GM23338 (cell line): ENCODE measurements at regions not wholly inside any gene's neighbourhood (a gene's known extent, or its start where the extent isn't known, plus 50 kb on each side); places are given as distances from the start of the nearest gene placed in this dataset.

ENCODE experiments used
- ATAC-seq: fragments of 200-7000 bp; cut with Tn5 transposase; 3 replicates; pipeline ENCODE4 v1.9.1; 2020
- DNase-seq: peaks from one replicate; pipeline ENCODE4 v3.0.0-alpha.2; 2015; ENCODE audit warnings: low spot score
- H2AFZ ChIP-seq: fragments of 200-600 bp; sonication (generic); 2 replicates; pipeline ENCODE4 v1.8.0; 2016; ENCODE audit warnings: antibody characterized with exemption, mild to moderate bottlenecking, moderate library complexity
- H3F3A ChIP-seq: fragments of 200-600 bp; sonication (generic); replicated peaks from 2 replicates; pipeline ENCODE4 v1.8.0; 2017; ENCODE audit warnings: antibody characterized with exemption, mixed run types, low read depth
- H3K27ac ChIP-seq: fragments of 200-600 bp; sonication (generic); 2 replicates; pipeline ENCODE4 v1.6.1; 2016; ENCODE audit warnings: low read depth
- H3K27me3 ChIP-seq: fragments of 200-600 bp; sonication (generic); 2 replicates; pipeline ENCODE4 v1.8.0; 2016; ENCODE audit warnings: mild to moderate bottlenecking, mixed run types, moderate library complexity; ENCODE audit not compliant: insufficient read depth
- H3K36me3 ChIP-seq: fragments of 200-600 bp; sonication (generic); 2 replicates; pipeline ENCODE4 v1.8.0; 2016; ENCODE audit warnings: mild to moderate bottlenecking; ENCODE audit not compliant: insufficient read depth
- H3K4me1 ChIP-seq: fragments of 200-600 bp; sonication (generic); 2 replicates; pipeline ENCODE4 v1.8.0; 2016; ENCODE audit warnings: mild to moderate bottlenecking, moderate library complexity; ENCODE audit not compliant: insufficient read depth
- H3K4me2 ChIP-seq: fragments of 200-600 bp; sonication (generic); 2 replicates; pipeline ENCODE4 v1.7.1; 2017; ENCODE audit warnings: mixed run types
- H3K4me3 ChIP-seq: fragments of 200-600 bp; sonication (generic); 2 replicates; pipeline ENCODE4 v1.6.1; 2016; ENCODE audit warnings: mixed run types
- H3K79me2 ChIP-seq: fragments of 200-600 bp; sonication (generic); replicated peaks from 2 replicates; pipeline ENCODE4 v1.8.0; 2017; ENCODE audit warnings: mild to moderate bottlenecking; ENCODE audit not compliant: insufficient read depth
- H3K9me2 ChIP-seq: fragments of 200-600 bp; sonication (generic); 2 replicates; pipeline ENCODE4 v1.8.0; 2017; ENCODE audit not compliant: insufficient read depth
- H4K20me1 ChIP-seq: fragments of 200-600 bp; sonication (generic); replicated peaks from 2 replicates; pipeline ENCODE4 v1.8.0; 2017; ENCODE audit warnings: mild to moderate bottlenecking; ENCODE audit not compliant: insufficient read depth
- H3K27ac Mint-ChIP-seq: 2 replicates; pipeline ENCODE4 v1.8.0; 2020; ENCODE audit warnings: inconsistent platforms, mild to moderate bottlenecking, moderate library complexity, mixed read lengths
- H3K27me3 Mint-ChIP-seq: 3 replicates; pipeline ENCODE4 v1.8.0; 2022; ENCODE audit warnings: low read depth, mild to moderate bottlenecking, moderate library complexity, mixed read lengths, inconsistent platforms; ENCODE audit not compliant: insufficient read depth, poor library complexity
- H3K36me3 Mint-ChIP-seq: 3 replicates; pipeline ENCODE4 v1.8.0; 2021; ENCODE audit warnings: low read depth, mild to moderate bottlenecking, inconsistent platforms, moderate library complexity, mixed read lengths
- H3K4me1 Mint-ChIP-seq: 3 replicates; pipeline ENCODE4 v1.8.0; 2020; ENCODE audit warnings: mild to moderate bottlenecking, inconsistent platforms, mixed read lengths
- H3K4me3 Mint-ChIP-seq: 3 replicates; pipeline ENCODE4 v1.8.0; 2021; ENCODE audit warnings: moderate library complexity, mild to moderate bottlenecking, inconsistent platforms, mixed read lengths
- H3K9me3 Mint-ChIP-seq: 3 replicates; pipeline ENCODE4 v1.8.0; 2020; ENCODE audit warnings: moderate library complexity, mild to moderate bottlenecking, inconsistent platforms, mixed read lengths
- CREB1 ChIP-seq: fragments of 250-450 bp; sonication (Bioruptor Pico); IDR thresholded peaks from 2 replicates; pipeline ENCODE4 v1.5.0; 2020; ENCODE audit warnings: low read depth, mild to moderate bottlenecking, moderate library complexity
- CTCF ChIP-seq, 2 experiments: fragments of 200-600 bp in 1 of 2; sonication (generic) in 1 of 2; conservative IDR thresholded peaks; 2 replicates each; pipeline versions ENCODE4 v1.5.1 to v1.6.1; 2016 to 2017; ENCODE audit warnings: antibody characterized with exemption in 2 of 2, low read depth in 2 of 2, mild to moderate bottlenecking in 2 of 2, moderate library complexity in 1 of 2
- ETS1 ChIP-seq: IDR thresholded peaks from 2 replicates; pipeline ENCODE4 v1.6.1; 2016; ENCODE audit warnings: antibody characterized with exemption
- EZH2 ChIP-seq: fragments of 200-600 bp; sonication (generic); IDR thresholded peaks from one replicate; pipeline ENCODE4 v1.8.0; 2017; ENCODE audit warnings: antibody characterized with exemption, mild to moderate bottlenecking, low read depth; ENCODE audit not compliant: unreplicated experiment
- EZH2phosphoT487 ChIP-seq: fragments of 200-600 bp; sonication (generic); IDR thresholded peaks from one replicate; pipeline ENCODE4 v1.8.1; 2018; ENCODE audit warnings: antibody characterized with exemption; ENCODE audit not compliant: unreplicated experiment
- JUNB ChIP-seq: IDR thresholded peaks from one replicate; pipeline ENCODE4 v1.6.1; 2016; ENCODE audit warnings: antibody characterized with exemption; ENCODE audit not compliant: unreplicated experiment
- NANOG ChIP-seq: IDR thresholded peaks from 2 replicates; pipeline ENCODE4 v1.6.1; 2016; ENCODE audit warnings: antibody characterized with exemption, borderline replicate concordance
- POLR2AphosphoS5 ChIP-seq: IDR thresholded peaks from 2 replicates; pipeline ENCODE4 v1.6.1; 2016; ENCODE audit warnings: antibody characterized with exemption, low read depth
- REST ChIP-seq: IDR thresholded peaks from one replicate; pipeline ENCODE4 v1.6.1; 2018; ENCODE audit warnings: antibody characterized with exemption; ENCODE audit not compliant: unreplicated experiment
- STAT1 ChIP-seq: IDR thresholded peaks from one replicate; pipeline ENCODE4 v1.6.1; 2016; ENCODE audit warnings: antibody characterized with exemption; ENCODE audit not compliant: unreplicated experiment
- ZNF114 ChIP-seq: fragments of 250-450 bp; sonication (Bioruptor Pico); IDR thresholded peaks from 2 replicates; pipeline ENCODE4 v1.5.0; 2020; ENCODE audit warnings: mild to moderate bottlenecking, moderate library complexity
- ZNF331 ChIP-seq: fragments of 250-450 bp; sonication (Bioruptor Pico); IDR thresholded peaks from 2 replicates; pipeline ENCODE4 v1.5.0; 2020; ENCODE audit warnings: low read depth, mild to moderate bottlenecking, moderate library complexity
- ZNF462 ChIP-seq: fragments of 250-450 bp; sonication (Bioruptor Pico); IDR thresholded peaks from 2 replicates; pipeline ENCODE4 v1.5.0; 2020; ENCODE audit warnings: mild to moderate bottlenecking, moderate library complexity

DNA sequence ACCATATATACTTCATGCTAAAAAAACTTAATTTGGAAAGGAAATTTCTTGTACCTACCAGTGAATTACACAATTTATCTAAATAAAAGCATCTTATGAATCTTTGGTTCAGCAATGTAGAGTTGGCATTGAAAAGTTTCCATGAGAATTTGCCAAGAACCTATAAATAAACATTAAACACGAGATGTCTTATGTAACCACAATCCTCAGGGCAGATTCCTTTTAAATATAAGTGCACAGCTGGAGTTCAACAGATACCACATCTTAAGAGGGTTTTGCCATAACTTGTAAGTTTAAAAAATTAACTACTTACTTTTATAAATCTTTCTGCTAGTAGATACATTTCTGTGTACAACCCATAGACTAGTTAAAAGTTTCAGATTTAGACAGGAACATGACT is 499.3 kb upstream of the ARRDC4 start:
- no peaks in the 10 kb centered on the region for H3K9me2 ChIP-seq
- H3K4me2 ChIP-seq: no peak overlapping the region
- Mint-ChIP-seq H3K4me1 (peaks cover 6% of the 10 kb centered on the region; the same call in 1 of the 3 replicates), H3K9me3 (no peaks in the 10 kb centered on the region), H3K27me3 (no peaks in the 10 kb centered on the region), H3K27ac (no peak overlapping the region), H3K4me3 (no peak overlapping the region), H3K36me3 (no peaks in the 10 kb centered on the region)
- TF ChIP-seq ZNF462 (no peak), STAT1 (no peak), CTCF (conservative IDR thresholded peaks at IDR 0.05; ENCODE audit: low read depth in 2 of 2) (no peak), REST (no peak), ZNF331 (CRISPR knock-in tag) (no peak), ZNF114 (CRISPR knock-in tag) (no peak), EZH2 (no peak), POLR2AphosphoS5 (no peak), CREB1 (no peak), NANOG (no peak), JUNB (no peak), EZH2phosphoT487 (no peak), ETS1 (no peak)
- H3K4me3 ChIP-seq: no peak overlapping the region
- H3K27ac ChIP-seq: no peak overlapping the region
- DNase-seq (no peak), ATAC-seq (no peak)
- H3K36me3 ChIP-seq: no peaks in the 10 kb centered on the region
- no peaks in the 10 kb centered on the region for H3K79me2 ChIP-seq
- H3K4me1 ChIP-seq: no peaks in the 10 kb centered on the region
- H3F3A ChIP-seq: no peaks in the 10 kb centered on the region
- no peaks in the 10 kb centered on the region for H3K27me3 ChIP-seq
- H2AFZ ChIP-seq: no peak overlapping the region
- no peaks in the 10 kb centered on the region for H4K20me1 ChIP-seq
